Activated CD8-positive, alpha-beta T cell treated with anti-CD3 and anti-CD28 coated beads for 36 hours (primary cell): ENCODE measurements at regions not wholly inside any gene's neighbourhood (a gene's known extent, or its start where the extent isn't known, plus 50 kb on each side); places are given as distances from the start of the nearest gene placed in this dataset.

Experiments used
- ATAC-seq: fragments of 200-7000 bp; cut with Tn5 transposase; one replicate; pipeline ENCODE4 v1.10.0; 2021; ENCODE audit warnings: mild to moderate bottlenecking, moderate library complexity
- CTCF ChIA-PET: fragments of 350-600 bp; sonication (Branson Sonifier 250); formaldehyde crosslinking; loops from one replicate; lab custom pipeline; 2021; ENCODE audit warnings: antibody characterized with exemption; lab: Charles Lee
- POLR2A ChIA-PET: fragments of 350-600 bp; sonication (Branson Sonifier 250); formaldehyde crosslinking; loops from one replicate; lab custom pipeline; 2021; ENCODE audit warnings: antibody characterized with exemption; lab: Charles Lee
- DNase-seq: peaks from one replicate; pipeline ENCODE4 v3.0.0-alpha.2; 2020
- H3K27ac Mint-ChIP-seq: one replicate; pipeline ENCODE4 v1.8.0; 2021; ENCODE audit warnings: mild to moderate bottlenecking, mixed read lengths
- H3K27me3 Mint-ChIP-seq: one replicate; pipeline ENCODE4 v1.8.0; 2021; ENCODE audit warnings: mixed read lengths
- H3K36me3 Mint-ChIP-seq: one replicate; pipeline ENCODE4 v1.8.0; 2021; ENCODE audit warnings: low read depth, mixed read lengths
- H3K4me1 Mint-ChIP-seq: one replicate; pipeline ENCODE4 v1.8.0; 2021; ENCODE audit warnings: low read depth, mixed read lengths
- H3K4me3 Mint-ChIP-seq: one replicate; pipeline ENCODE4 v1.8.0; 2021; ENCODE audit warnings: mild to moderate bottlenecking, moderate library complexity, mixed read lengths
- H3K9me3 Mint-ChIP-seq: one replicate; pipeline ENCODE4 v1.8.0; 2021; ENCODE audit warnings: mixed read lengths
- CTCF ChIP-seq: fragments of 200-600 bp; IDR thresholded peaks from one replicate; pipeline ENCODE4 v1.8.0; 2022; ENCODE audit warnings: antibody characterized with exemption, mild to moderate bottlenecking
- intact Hi-C: fragments of 100-400 bp; cut with micrococcal nuclease; formaldehyde crosslinking; loops from one replicate; pipeline ENCODE4 v1.10.0; 2022

- Mint-ChIP-seq H3K4me3 (no peak overlapping the region), H3K27me3 (peaks cover 4% of the 10 kb centered on the region), H3K36me3 (no peaks in the 10 kb centered on the region), H3K9me3 (no peaks in the 10 kb centered on the region), H3K27ac (no peak overlapping the region), H3K4me1 (peaks cover 3% of the 10 kb centered on the region)
- POLR2A ChIA-PET: no interaction called here
- DNase-seq: no peak
- no peak for TF ChIP-seq CTCF
- ATAC-seq: no peak
- CTCF ChIA-PET: interaction anchor here (0.6 to 1.4 kb wide), 9 partner anchors 8 to 783 kb away, joined by 3 to 8 read pairs (median 3); no protein-coding TSS in a partner anchor
- intact Hi-C loops: no loop called here
Measured at GRCh38 chr4:141306331-141306730, 85.6 kb downstream of the ZNF330 start.

GRCh38 chr4:141307241-141307689, 86.6 kb downstream of the ZNF330 start:
- no peak overlapping the region for H3K4me3 Mint-ChIP-seq
- H3K9me3 Mint-ChIP-seq: no peaks in the 10 kb centered on the region
- no peaks in the 10 kb centered on the region for H3K36me3 Mint-ChIP-seq
- DNase-seq (peak; percentile 90), ATAC-seq (peak; percentile 97)
- TF ChIP-seq CTCF: peak; percentile 77
- intact Hi-C loops: no loop called here
- H3K27ac Mint-ChIP-seq: no peak overlapping the region
- H3K4me1 Mint-ChIP-seq: peaks cover 3% of the 10 kb centered on the region
- POLR2A ChIA-PET: no interaction called here
- H3K27me3 Mint-ChIP-seq: peaks cover 4% of the 10 kb centered on the region
- CTCF ChIA-PET: interaction anchor here (0.6 to 1.4 kb wide), 9 partner anchors 8 to 1552 kb away, joined by 3 to 6 read pairs (median 3); no protein-coding TSS in a partner anchor

GRCh38 chr4:141309874-141310273, 89.2 kb downstream of the ZNF330 start:
- no peak overlapping the region for H3K27ac Mint-ChIP-seq
- CTCF ChIA-PET: no interaction called here
- H3K27me3 Mint-ChIP-seq: peaks cover 4% of the 10 kb centered on the region
- no peaks in the 10 kb centered on the region for H3K36me3 Mint-ChIP-seq
- no peak overlapping the region for H3K4me3 Mint-ChIP-seq
- POLR2A ChIA-PET: no interaction called here
- peaks cover 3% of the 10 kb centered on the region for H3K4me1 Mint-ChIP-seq
- TF ChIP-seq CTCF: no peak
- intact Hi-C loops: no loop called here
- DNase-seq (no peak), ATAC-seq (no peak)
- H3K9me3 Mint-ChIP-seq: no peaks in the 10 kb centered on the region

- no peak overlapping the region for H3K4me3 Mint-ChIP-seq
- ATAC-seq (no peak), DNase-seq (no peak)
- POLR2A ChIA-PET: no interaction called here
- CTCF ChIA-PET: no interaction called here
- no peaks in the 10 kb centered on the region for H3K9me3 Mint-ChIP-seq
- no peak overlapping the region for H3K27ac Mint-ChIP-seq
- H3K27me3 Mint-ChIP-seq: peaks cover 2% of the 10 kb centered on the region
- intact Hi-C loops: no loop called here
- peaks cover 3% of the 10 kb centered on the region for H3K4me1 Mint-ChIP-seq
- H3K36me3 Mint-ChIP-seq: no peaks in the 10 kb centered on the region
- TF ChIP-seq CTCF: no peak
Measured at GRCh38 chr4:141311246-141312204, 90.8 kb downstream of the ZNF330 start.

GRCh38 chr4:141314627-141315026, 93.9 kb downstream of the ZNF330 start:
- ATAC-seq: no peak
- ChIA-PET CTCF (interaction anchor here (2.0 kb wide), 1 partner anchor 9 kb away, joined by 8 read pairs; no protein-coding TSS in a partner anchor), POLR2A (no interaction called here)
- no peaks in the 10 kb centered on the region for H3K4me1 Mint-ChIP-seq
- no peak overlapping the region for H3K4me3 Mint-ChIP-seq
- no peaks in the 10 kb centered on the region for H3K9me3 Mint-ChIP-seq
- intact Hi-C loops: no loop called here
- DNase-seq: no peak
- H3K27ac Mint-ChIP-seq: no peak overlapping the region
- H3K27me3 Mint-ChIP-seq: peaks cover 4% of the 10 kb centered on the region
- TF ChIP-seq CTCF: no peak
- H3K36me3 Mint-ChIP-seq: no peaks in the 10 kb centered on the region
